ENCODE measurements at regions not wholly inside any gene's neighbourhood (a gene's known extent, or its start where the extent isn't known, plus 50 kb on each side); places are given as distances from the start of the nearest gene placed in this dataset.
"Not testable (repeated sequence)": the region's sequence is repeated elsewhere in the genome, so short reads cannot be mapped to it uniquely, and the experiment has no call there.

DNA sequence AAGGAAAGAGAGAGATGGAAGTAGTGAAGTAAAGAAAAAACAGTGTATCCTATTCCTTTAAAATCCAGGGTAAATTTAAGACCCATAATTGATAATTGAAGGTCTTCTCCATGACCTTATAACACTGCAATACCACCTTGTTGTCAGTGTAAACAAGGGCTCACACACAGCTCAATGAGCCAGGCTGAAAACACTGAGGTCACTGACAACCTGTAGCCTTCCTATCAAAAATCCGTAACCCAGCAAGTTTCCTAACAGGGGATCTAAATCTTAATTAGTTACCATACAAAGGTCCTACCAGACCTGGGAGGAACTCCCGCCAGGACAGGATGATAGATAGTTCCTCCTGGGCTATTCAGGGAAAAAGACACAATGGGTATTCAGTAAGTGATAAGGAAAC, 1677.1 kb downstream of the OLFM4 start:
- H3K9me3 ChIP-seq = no peaks in the 10 kb centered on the region
- TF ChIP-seq, protein P1, sequence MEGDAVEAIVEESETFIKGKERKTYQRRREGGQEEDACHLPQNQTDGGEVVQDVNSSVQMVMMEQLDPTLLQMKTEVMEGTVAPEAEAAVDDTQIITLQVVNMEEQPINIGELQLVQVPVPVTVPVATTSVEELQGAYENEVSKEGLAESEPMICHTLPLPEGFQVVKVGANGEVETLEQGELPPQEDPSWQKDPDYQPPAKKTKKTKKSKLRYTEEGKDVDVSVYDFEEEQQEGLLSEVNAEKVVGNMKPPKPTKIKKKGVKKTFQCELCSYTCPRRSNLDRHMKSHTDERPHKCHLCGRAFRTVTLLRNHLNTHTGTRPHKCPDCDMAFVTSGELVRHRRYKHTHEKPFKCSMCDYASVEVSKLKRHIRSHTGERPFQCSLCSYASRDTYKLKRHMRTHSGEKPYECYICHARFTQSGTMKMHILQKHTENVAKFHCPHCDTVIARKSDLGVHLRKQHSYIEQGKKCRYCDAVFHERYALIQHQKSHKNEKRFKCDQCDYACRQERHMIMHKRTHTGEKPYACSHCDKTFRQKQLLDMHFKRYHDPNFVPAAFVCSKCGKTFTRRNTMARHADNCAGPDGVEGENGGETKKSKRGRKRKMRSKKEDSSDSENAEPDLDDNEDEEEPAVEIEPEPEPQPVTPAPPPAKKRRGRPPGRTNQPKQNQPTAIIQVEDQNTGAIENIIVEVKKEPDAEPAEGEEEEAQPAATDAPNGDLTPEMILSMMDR (IDR thresholded peaks at IDR 0.05) = no peak
- TF ChIP-seq EP300 (IDR thresholded peaks at IDR 0.05) = no peak
- TF ChIP-seq POLR2A (IDR thresholded peaks at IDR 0.05; ENCODE audit: low read depth) = no peak
- TF ChIP-seq POLR2AphosphoS5 (IDR thresholded peaks at IDR 0.05) = no peak
- WGBS = 41% methylated on average over 2 of the region's 2 CpGs
- no peak for DNase-seq (ENCODE audit: extremely low spot score)
- H3K27me3 ChIP-seq = no peaks in the 10 kb centered on the region
- intact Hi-C loops (cut with DNase I) = no loop called here
- peaks cover 0 to 5% (median 0%) of the 10 kb centered on the region in 4 donors for H3K4me1 ChIP-seq
- H3K36me3 ChIP-seq = no peaks in the 10 kb centered on the region
- H3K4me3 ChIP-seq = no peak overlapping the region
- no peak overlapping the region for H3K27ac ChIP-seq (replicated peaks in 1 of 4)

DNA sequence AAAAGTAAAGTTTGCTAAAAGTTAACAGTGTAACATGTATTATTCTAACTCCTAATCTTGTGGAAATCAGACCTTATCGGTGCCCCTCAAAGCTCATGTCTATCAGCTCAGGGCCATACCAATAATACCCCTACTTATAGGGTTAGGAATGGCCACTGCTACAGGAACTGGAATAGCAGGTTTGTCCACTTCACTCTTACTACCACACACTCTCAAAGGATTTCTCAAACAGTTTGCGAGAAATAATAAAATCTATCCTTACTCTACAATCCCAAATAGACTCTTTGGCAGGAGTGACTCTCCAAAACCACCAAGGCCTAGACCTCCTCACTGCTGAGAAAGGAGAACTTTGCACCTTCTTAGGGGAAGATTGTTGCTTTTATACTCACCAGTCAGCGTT, 1677.7 kb downstream of the OLFM4 start:
- no peaks in the 10 kb centered on the region for H3K9me3 ChIP-seq
- DNase-seq (ENCODE audit: extremely low spot score) = no peak
- no peaks in the 10 kb centered on the region for H3K27me3 ChIP-seq
- TF ChIP-seq, protein P1 (IDR thresholded peaks at IDR 0.05) = no peak
- no peak for TF ChIP-seq POLR2AphosphoS5 (IDR thresholded peaks at IDR 0.05)
- no peak for TF ChIP-seq POLR2A (IDR thresholded peaks at IDR 0.05; ENCODE audit: low read depth)
- no peak for TF ChIP-seq EP300 (IDR thresholded peaks at IDR 0.05)
- WGBS = 94% methylated on average over 3 of the region's 3 CpGs
- intact Hi-C loops (cut with DNase I) = no loop called here
- no peak overlapping the region for H3K27ac ChIP-seq (replicated peaks in 1 of 4)
- no peak overlapping the region for H3K4me3 ChIP-seq
- H3K36me3 ChIP-seq = no peaks in the 10 kb centered on the region
- peaks cover 0 to 5% (median 0%) of the 10 kb centered on the region in 4 donors for H3K4me1 ChIP-seq

DNA sequence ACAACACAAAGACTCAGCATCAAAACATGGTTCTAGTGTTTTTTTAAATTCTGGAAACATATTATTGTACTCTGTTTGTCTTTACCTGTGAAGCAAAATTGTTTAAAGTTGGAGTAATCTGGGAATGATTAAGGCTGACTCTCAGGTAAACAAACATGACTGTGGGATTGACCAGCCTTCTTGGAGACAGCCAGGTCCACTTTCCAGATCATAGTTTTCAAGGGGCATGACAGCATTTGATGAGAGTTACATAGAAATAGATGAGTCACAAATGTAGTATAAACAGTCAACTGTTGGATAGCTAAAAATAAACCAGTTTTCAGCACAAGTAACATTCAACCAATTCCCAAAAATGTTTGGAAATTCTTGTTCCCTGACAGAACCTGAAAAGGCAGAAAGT, 1680.9 kb downstream of the OLFM4 start:
- H3K27me3 ChIP-seq = no peaks in the 10 kb centered on the region
- no peak overlapping the region for H3K4me3 ChIP-seq
- H3K36me3 ChIP-seq = no peaks in the 10 kb centered on the region
- H3K27ac ChIP-seq (replicated peaks in 1 of 4) = no peak overlapping the region
- H3K4me1 ChIP-seq = peaks cover 0 to 5% (median 0%) of the 10 kb centered on the region in 4 donors
- no peak for TF ChIP-seq POLR2AphosphoS5 (IDR thresholded peaks at IDR 0.05)
- TF ChIP-seq EP300 (IDR thresholded peaks at IDR 0.05) = no peak
- TF ChIP-seq, protein P1 (IDR thresholded peaks at IDR 0.05) = no peak
- no peak for TF ChIP-seq POLR2A (IDR thresholded peaks at IDR 0.05; ENCODE audit: low read depth)
- DNase-seq (ENCODE audit: extremely low spot score) = no peak
- no peaks in the 10 kb centered on the region for H3K9me3 ChIP-seq
- intact Hi-C loops (cut with DNase I) = no loop called here

DNA sequence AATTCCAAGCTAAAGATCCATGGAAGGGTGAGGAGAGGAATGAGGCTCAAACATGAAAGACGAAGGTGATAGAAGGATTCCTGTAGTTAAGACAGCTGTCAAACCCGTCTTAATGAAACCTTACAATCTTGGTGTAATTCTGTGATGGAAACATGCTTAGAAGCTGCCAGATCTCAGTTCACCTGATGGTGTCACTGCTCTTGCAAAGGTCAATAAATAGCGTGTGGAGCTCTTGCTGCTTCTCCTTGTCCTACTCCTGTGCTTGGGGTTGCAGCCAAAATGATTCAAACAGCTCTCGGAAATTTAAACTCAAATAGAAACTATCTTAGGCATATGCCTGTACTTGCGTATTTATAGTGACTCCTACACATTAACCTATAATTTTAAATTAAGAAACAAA, 1705.0 kb downstream of the OLFM4 start:
- Histone ChIP-seq H3K4me3 (no peak overlapping the region), H3K9me3 (no peaks in the 10 kb centered on the region), H3K4me1 (no peaks in the 10 kb centered on the region), H3K27me3 (no peaks in the 10 kb centered on the region), H3K36me3 (no peaks in the 10 kb centered on the region), H3K27ac (replicated peaks in 1 of 4) (no peak overlapping the region)
- no peak for TF ChIP-seq POLR2AphosphoS5 (IDR thresholded peaks at IDR 0.05)
- no peak for TF ChIP-seq POLR2A (IDR thresholded peaks at IDR 0.05; ENCODE audit: low read depth)
- TF ChIP-seq, protein P1 (IDR thresholded peaks at IDR 0.05) = no peak
- no peak for TF ChIP-seq EP300 (IDR thresholded peaks at IDR 0.05)
- 52% methylated on average over 5 of the region's 5 CpGs for WGBS
- intact Hi-C loops (cut with DNase I) = no loop called here
- DNase-seq (ENCODE audit: extremely low spot score) = no peak

DNA sequence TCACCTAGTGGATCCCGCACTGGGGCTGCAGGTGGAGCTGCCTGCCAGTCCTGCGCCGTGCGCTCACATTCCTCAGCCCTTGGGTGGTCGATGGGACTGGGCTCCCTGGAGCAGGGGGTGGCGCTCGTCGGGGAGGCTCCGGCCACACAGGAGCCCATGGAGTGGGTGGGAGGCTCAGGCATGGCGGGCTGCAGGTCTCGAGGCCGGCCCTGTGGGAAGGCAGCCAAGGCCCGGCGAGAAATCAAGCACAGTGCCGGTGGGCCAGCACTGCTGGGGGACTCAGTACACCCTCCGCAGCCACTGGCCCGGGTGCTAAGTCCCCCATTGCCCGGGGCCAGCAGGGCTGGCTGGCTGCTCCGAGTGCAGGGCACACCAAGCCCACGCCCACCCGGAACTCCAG, 1708.6 kb downstream of the OLFM4 start:
- H3K27ac ChIP-seq (replicated peaks in 1 of 4); H3K9me3 ChIP-seq; H3K36me3 ChIP-seq; H3K4me3 ChIP-seq; H3K27me3 ChIP-seq; H3K4me1 ChIP-seq; intact Hi-C loops (cut with DNase I); DNase-seq (ENCODE audit: extremely low spot score): not testable (repeated sequence)
- 90% methylated on average over 10 of the region's 21 CpGs for WGBS

All from esophagus muscularis mucosa (tissue), 4 donors.